Natural killer cell (primary cell): ENCODE measurements at regions not wholly inside any gene's neighbourhood (a gene's known extent, or its start where the extent isn't known, plus 50 kb on each side); places are given as distances from the start of the nearest gene placed in this dataset.
"Not testable (repeated sequence)": the region's sequence is repeated elsewhere in the genome, so short reads cannot be mapped to it uniquely, and the experiment has no call there.

ENCODE experiments used
- ATAC-seq, 3 donors: fragments of 150-1000 bp in 2 of 3; fragments of 200-7000 bp in 1 of 3; cut with Tn5 transposase; 1 replicate in 1 of 3; 2 replicates in 2 of 3; pipeline ENCODE4 v1.10.0; 2021; ENCODE audit warnings: mild to moderate bottlenecking in 2 of 3, moderate library complexity in 2 of 3
- DNase-seq, 2 donors: peaks; one replicate each; pipeline versions ENCODE4 v3.0.0 to v3.0.0-alpha.2; 2013 to 2021; ENCODE audit warnings: mixed read lengths in 1 of 2
- H3K27ac ChIP-seq: one replicate; pipeline ENCODE4 v1.5.1; 2013; ENCODE audit warnings: mild to moderate bottlenecking, low read length
- H3K27me3 ChIP-seq: one replicate; pipeline ENCODE4 v1.6.1; 2013; ENCODE audit warnings: low read length; ENCODE audit not compliant: control insufficient read depth, insufficient read depth
- H3K36me3 ChIP-seq: one replicate; pipeline ENCODE4 v1.6.1; 2013; ENCODE audit warnings: low read length; ENCODE audit not compliant: control insufficient read depth, insufficient read depth
- H3K4me1 ChIP-seq: one replicate; pipeline ENCODE4 v1.6.1; 2013; ENCODE audit warnings: low read length; ENCODE audit not compliant: control insufficient read depth, insufficient read depth
- H3K4me3 ChIP-seq: one replicate; pipeline ENCODE4 v1.5.1; 2013; ENCODE audit warnings: low read length
- H3K9me3 ChIP-seq: one replicate; pipeline ENCODE4 v1.6.1; 2013; ENCODE audit warnings: low read length; ENCODE audit not compliant: control insufficient read depth, insufficient read depth
- H3K27ac Mint-ChIP-seq, 2 donors: one replicate each; pipeline ENCODE4 v1.8.0; 2022; ENCODE audit warnings: mild to moderate bottlenecking in 2 of 2, mixed read lengths in 2 of 2, moderate library complexity in 1 of 2
- H3K27me3 Mint-ChIP-seq, 2 donors: one replicate each; pipeline ENCODE4 v1.8.0; 2022; ENCODE audit warnings: low read depth in 2 of 2, mixed read lengths in 2 of 2
- H3K36me3 Mint-ChIP-seq: one replicate; pipeline ENCODE4 v1.8.0; 2022; ENCODE audit warnings: mixed read lengths
- H3K4me1 Mint-ChIP-seq, 2 donors: one replicate each; pipeline ENCODE4 v1.8.0; 2022; ENCODE audit warnings: mixed read lengths in 2 of 2
- H3K4me3 Mint-ChIP-seq: one replicate; pipeline ENCODE4 v1.8.0; 2022; ENCODE audit warnings: mild to moderate bottlenecking, moderate library complexity, mixed read lengths
- H3K9me3 Mint-ChIP-seq, 2 donors: one replicate each; pipeline ENCODE4 v1.8.0; 2022; ENCODE audit warnings: mixed read lengths in 2 of 2
- WGBS: methylation state at CpG from one replicate; pipeline ENCODE4 v1.1.7; 2013; ENCODE audit warnings: missing lambda C conversion rate; ENCODE audit not compliant: insufficient coverage; 5-methylcytosine and 5-hydroxymethylcytosine counted together
- intact Hi-C: fragments of 100-400 bp; cut with micrococcal nuclease; formaldehyde crosslinking; loops from one replicate; pipeline ENCODE4 v1.14.2; 2022
- TF ChIP-seq, protein P1 (sequence below): fragments of 200-600 bp; IDR thresholded peaks from one replicate; pipeline ENCODE4 v1.8.0; 2022; ENCODE audit warnings: antibody characterized with exemption

DNA sequence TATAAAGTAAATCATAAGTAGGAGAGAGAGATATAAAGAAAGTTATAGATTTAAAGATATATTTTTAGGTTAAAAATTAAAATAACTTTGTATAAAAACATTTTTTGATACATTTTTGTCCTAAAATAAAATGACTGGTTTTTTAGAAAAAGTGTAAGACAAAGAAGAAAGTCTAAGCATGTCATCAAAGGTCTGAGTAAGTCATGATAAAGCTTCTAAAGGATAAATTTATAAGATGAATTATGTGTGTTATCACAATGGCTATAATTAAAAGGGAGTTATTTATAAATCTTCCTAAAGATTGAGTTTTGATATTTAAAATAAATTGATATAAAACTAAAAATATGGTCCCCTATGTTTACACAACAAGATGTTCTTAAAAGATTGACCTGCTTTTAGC, 370.9 kb downstream of the PTPRU start:
- DNase-seq: no peak
- TF ChIP-seq, protein P1, sequence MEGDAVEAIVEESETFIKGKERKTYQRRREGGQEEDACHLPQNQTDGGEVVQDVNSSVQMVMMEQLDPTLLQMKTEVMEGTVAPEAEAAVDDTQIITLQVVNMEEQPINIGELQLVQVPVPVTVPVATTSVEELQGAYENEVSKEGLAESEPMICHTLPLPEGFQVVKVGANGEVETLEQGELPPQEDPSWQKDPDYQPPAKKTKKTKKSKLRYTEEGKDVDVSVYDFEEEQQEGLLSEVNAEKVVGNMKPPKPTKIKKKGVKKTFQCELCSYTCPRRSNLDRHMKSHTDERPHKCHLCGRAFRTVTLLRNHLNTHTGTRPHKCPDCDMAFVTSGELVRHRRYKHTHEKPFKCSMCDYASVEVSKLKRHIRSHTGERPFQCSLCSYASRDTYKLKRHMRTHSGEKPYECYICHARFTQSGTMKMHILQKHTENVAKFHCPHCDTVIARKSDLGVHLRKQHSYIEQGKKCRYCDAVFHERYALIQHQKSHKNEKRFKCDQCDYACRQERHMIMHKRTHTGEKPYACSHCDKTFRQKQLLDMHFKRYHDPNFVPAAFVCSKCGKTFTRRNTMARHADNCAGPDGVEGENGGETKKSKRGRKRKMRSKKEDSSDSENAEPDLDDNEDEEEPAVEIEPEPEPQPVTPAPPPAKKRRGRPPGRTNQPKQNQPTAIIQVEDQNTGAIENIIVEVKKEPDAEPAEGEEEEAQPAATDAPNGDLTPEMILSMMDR: no peak
- no peaks in the 10 kb centered on the region for H3K4me1 ChIP-seq
- peaks cover 15 to 17% of the 10 kb centered on the region in 2 donors for H3K27me3 Mint-ChIP-seq
- ATAC-seq: no peak
- H3K36me3 ChIP-seq: no peaks in the 10 kb centered on the region
- H3K27ac Mint-ChIP-seq: no peak overlapping the region
- no peaks in the 10 kb centered on the region for H3K9me3 ChIP-seq
- peaks cover 0 to 2% of the 10 kb centered on the region in 2 donors for H3K9me3 Mint-ChIP-seq
- H3K4me1 Mint-ChIP-seq: no peaks in the 10 kb centered on the region
- H3K4me3 Mint-ChIP-seq: no peak overlapping the region
- no peaks in the 10 kb centered on the region for H3K36me3 Mint-ChIP-seq
- H3K4me3 ChIP-seq: no peak overlapping the region
- no peaks in the 10 kb centered on the region for H3K27me3 ChIP-seq
- no peak overlapping the region for H3K27ac ChIP-seq
- intact Hi-C loops: no loop called here

DNA sequence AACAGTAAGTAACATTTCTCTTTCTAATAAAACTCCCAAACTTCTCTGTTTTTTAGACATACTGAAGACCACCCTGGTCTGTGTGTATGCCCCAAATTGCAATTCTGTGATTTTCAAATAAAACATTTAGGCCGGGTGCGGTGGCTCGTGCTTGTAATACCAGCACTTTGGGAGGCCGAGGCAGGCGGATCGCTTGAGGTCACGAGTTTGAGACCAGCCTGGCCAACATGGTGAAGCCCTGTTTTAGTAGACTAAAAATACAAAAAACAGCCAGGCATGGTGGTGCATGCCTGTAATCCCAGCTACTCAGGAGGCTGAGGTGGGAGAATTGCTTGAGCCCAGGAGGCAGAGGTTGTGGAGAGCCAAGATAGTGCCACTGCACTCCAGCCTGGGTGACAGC, 368.5 kb downstream of the PTPRU start:
- ATAC-seq, H3K27ac ChIP-seq, H3K9me3 ChIP-seq, H3K27ac Mint-ChIP-seq, H3K36me3 ChIP-seq, H3K4me1 ChIP-seq, H3K9me3 Mint-ChIP-seq, H3K4me3 Mint-ChIP-seq, H3K4me1 Mint-ChIP-seq, H3K36me3 Mint-ChIP-seq, intact Hi-C loops, DNase-seq, H3K27me3 ChIP-seq, H3K4me3 ChIP-seq: not testable (repeated sequence)
- H3K27me3 Mint-ChIP-seq: peaks cover 15 to 16% of the 10 kb centered on the region in 2 donors
- 90% methylated on average over 7 of the region's 7 CpGs for WGBS

DNA sequence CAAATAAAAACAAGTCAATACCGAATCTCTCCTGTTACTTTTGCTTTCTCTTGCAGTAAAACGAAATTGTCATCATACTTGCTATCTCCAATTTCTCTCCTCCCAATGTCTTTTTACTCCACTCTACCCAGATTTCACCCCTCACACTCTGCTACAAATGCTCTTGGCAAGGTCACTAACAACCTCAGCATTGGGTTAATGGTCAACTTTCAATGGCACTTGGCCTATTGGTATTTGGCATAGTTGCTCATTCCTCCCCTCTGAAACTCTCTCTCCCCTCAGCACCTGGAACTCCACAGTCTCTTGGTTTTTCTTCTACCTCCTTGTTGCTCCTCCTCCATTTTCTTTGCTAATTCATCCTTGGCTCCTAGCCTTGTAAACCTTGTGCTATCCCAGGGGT, 367.3 kb downstream of the PTPRU start:
- no peaks in the 10 kb centered on the region for H3K9me3 ChIP-seq
- no peaks in the 10 kb centered on the region for H3K36me3 ChIP-seq
- peaks cover 0 to 2% of the 10 kb centered on the region in 2 donors for H3K9me3 Mint-ChIP-seq
- TF ChIP-seq, protein P1: no peak
- H3K4me3 Mint-ChIP-seq: no peak overlapping the region
- no peaks in the 10 kb centered on the region for H3K4me1 ChIP-seq
- intact Hi-C loops: no loop called here
- DNase-seq (no peak), ATAC-seq (no peak)
- no peaks in the 10 kb centered on the region for H3K36me3 Mint-ChIP-seq
- 77% methylated on average over 2 of the region's 2 CpGs for WGBS
- peaks cover 15 to 16% of the 10 kb centered on the region in 2 donors for H3K27me3 Mint-ChIP-seq
- H3K27me3 ChIP-seq: no peaks in the 10 kb centered on the region
- H3K27ac ChIP-seq: no peak overlapping the region
- no peaks in the 10 kb centered on the region for H3K4me1 Mint-ChIP-seq
- H3K27ac Mint-ChIP-seq: no peak overlapping the region
- no peak overlapping the region for H3K4me3 ChIP-seq

DNA sequence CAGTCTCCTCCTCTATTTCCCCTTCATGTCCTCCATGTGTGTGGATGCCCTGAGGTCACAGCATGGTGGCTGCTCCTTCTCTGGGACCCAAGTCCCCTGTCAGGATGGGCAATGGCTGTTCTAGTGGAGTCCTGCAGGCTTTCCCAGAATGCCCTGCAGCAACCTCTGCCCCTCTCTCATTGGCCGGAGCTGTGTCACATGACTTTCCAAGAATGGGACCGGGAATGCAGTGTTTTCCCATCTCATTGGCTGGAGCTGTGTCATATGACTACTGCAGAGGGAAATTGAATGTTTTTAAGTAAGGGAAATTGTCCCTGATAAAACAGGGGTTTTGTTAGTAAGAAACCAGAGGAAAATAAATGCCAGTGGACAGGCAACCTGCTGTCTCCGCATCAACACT, 365.9 kb downstream of the PTPRU start:
- TF ChIP-seq, protein P1: no peak
- no peaks in the 10 kb centered on the region for H3K4me1 Mint-ChIP-seq
- intact Hi-C loops: no loop called here
- Histone ChIP-seq H3K4me3 (no peak overlapping the region), H3K9me3 (no peaks in the 10 kb centered on the region), H3K27me3 (no peaks in the 10 kb centered on the region), H3K27ac (no peak overlapping the region), H3K4me1 (no peaks in the 10 kb centered on the region), H3K36me3 (no peaks in the 10 kb centered on the region)
- H3K4me3 Mint-ChIP-seq: no peak overlapping the region
- no peaks in the 10 kb centered on the region for H3K9me3 Mint-ChIP-seq
- no peaks in the 10 kb centered on the region for H3K36me3 Mint-ChIP-seq
- no peak for ATAC-seq
- 93% methylated on average over 3 of the region's 3 CpGs for WGBS
- DNase-seq: no peak
- peaks cover 12 to 15% of the 10 kb centered on the region in 2 donors for H3K27me3 Mint-ChIP-seq
- no peak overlapping the region for H3K27ac Mint-ChIP-seq
